Testis (tissue), 2 donors: ENCODE measurements at regions not wholly inside any gene's neighbourhood (a gene's known extent, or its start where the extent isn't known, plus 50 kb on each side); places are given as distances from the start of the nearest gene placed in this dataset.
"Not testable (repeated sequence)": the region's sequence is repeated elsewhere in the genome, so short reads cannot be mapped to it uniquely, and the experiment has no call there.

Experiments used
- POLR2A ChIP-seq: fragments of 450-650 bp; IDR thresholded peaks from one replicate; pipeline ENCODE4 v1.6.1; 2017; ENCODE audit warnings: antibody characterized with exemption, mild to moderate bottlenecking, moderate library complexity
- TF ChIP-seq, protein P1 (sequence below), 3 experiments: fragments of 450-650 bp in 2 of 3; fragments of 200-600 bp in 1 of 3; sonication (generic) in 1 of 3; IDR thresholded peaks; one replicate each; pipeline ENCODE4 v1.5.1; 2016 to 2019; ENCODE audit warnings: antibody characterized with exemption in 3 of 3, mild to moderate bottlenecking in 2 of 3, moderate library complexity in 1 of 3

DNA sequence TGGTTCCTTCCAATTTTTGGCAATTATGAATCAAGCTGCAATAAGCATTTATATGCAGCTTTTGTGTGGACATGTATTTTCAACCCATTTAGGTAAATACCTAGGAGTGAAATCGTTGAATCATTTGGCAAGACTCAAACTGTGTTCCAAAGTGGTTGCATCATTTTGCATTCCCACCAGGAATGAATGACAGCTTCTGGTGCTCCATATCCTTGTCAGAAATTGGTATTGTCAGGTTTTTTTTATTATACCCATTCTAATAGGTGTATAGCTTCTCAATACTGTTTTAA lies 290.7 kb downstream of the CNTNAP3B start:
- TF ChIP-seq, protein P1, sequence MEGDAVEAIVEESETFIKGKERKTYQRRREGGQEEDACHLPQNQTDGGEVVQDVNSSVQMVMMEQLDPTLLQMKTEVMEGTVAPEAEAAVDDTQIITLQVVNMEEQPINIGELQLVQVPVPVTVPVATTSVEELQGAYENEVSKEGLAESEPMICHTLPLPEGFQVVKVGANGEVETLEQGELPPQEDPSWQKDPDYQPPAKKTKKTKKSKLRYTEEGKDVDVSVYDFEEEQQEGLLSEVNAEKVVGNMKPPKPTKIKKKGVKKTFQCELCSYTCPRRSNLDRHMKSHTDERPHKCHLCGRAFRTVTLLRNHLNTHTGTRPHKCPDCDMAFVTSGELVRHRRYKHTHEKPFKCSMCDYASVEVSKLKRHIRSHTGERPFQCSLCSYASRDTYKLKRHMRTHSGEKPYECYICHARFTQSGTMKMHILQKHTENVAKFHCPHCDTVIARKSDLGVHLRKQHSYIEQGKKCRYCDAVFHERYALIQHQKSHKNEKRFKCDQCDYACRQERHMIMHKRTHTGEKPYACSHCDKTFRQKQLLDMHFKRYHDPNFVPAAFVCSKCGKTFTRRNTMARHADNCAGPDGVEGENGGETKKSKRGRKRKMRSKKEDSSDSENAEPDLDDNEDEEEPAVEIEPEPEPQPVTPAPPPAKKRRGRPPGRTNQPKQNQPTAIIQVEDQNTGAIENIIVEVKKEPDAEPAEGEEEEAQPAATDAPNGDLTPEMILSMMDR (IDR thresholded peaks at IDR 0.05), result not testable (repeated sequence)
- not testable (repeated sequence) for TF ChIP-seq POLR2A
